ENCODE measurements at regions not wholly inside any gene's neighbourhood (a gene's known extent, or its start where the extent isn't known, plus 50 kb on each side); places are given as distances from the start of the nearest gene placed in this dataset.

DNA sequence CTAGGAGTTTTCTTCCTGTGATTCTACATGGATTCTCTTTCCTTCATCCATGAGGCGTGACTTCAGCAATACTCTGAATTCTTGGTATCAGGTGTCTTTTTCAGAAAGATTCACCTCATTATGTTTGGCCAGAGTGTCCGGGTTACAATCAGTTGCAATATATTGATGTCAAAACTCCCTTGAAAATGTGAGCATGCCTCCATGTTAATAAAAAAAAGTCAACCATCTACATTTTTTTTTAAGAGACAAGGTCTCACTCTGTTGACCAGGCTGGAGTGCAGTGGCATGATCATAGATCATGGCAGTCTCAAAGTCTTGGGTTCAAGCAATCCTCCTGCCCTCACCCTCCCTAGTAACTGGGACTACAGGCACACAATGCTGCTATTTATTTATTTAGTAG lies 80.9 kb upstream of the NEUROD1 start:
- no peak overlapping the region for H3K14ac ChIP-seq (ENCODE audit: low read length in 2 of 2)
- H3K4me2 ChIP-seq (ENCODE audit: low read length, poor library complexity, severe bottlenecking), result no peak overlapping the region
- H4K91ac ChIP-seq (ENCODE audit: low read length), result no peak overlapping the region
- no peak overlapping the region for H2AFZ ChIP-seq (ENCODE audit: low read depth, low read length)
- no peak overlapping the region for H3K23ac ChIP-seq (ENCODE audit: low read length in 2 of 2)
- no peak overlapping the region for H2BK15ac ChIP-seq (ENCODE audit: low read depth, poor library complexity, severe bottlenecking)
- H2BK5ac ChIP-seq (ENCODE audit: low read depth, low read length, poor library complexity, severe bottlenecking), result no peak overlapping the region
- H2AK5ac ChIP-seq (ENCODE audit: low read length, severe bottlenecking), result no peak overlapping the region
- H3K4ac ChIP-seq (ENCODE audit: low read depth in 1 of 2, low read length in 2 of 2), result no peak overlapping the region
- no peaks in the 10 kb centered on the region for H3K9me3 ChIP-seq (ENCODE audit: control insufficient read depth, low read length)
- H2BK12ac ChIP-seq (ENCODE audit: low read length in 2 of 2), result no peak overlapping the region
- H2BK120ac ChIP-seq (ENCODE audit: low read depth, low read length), result no peak overlapping the region
- no peak overlapping the region for H4K8ac ChIP-seq (ENCODE audit: low read length)
- H3K36me3 ChIP-seq (ENCODE audit: control insufficient read depth in 1 of 2, insufficient read depth in 2 of 2, low read depth in 1 of 2, low read length in 2 of 2), result no peaks in the 10 kb centered on the region
- peak overlapping the region in 1 of 2 experiments; percentile 16 for H3K18ac ChIP-seq (ENCODE audit: low read depth in 1 of 2, low read length in 2 of 2)
- H3K9ac ChIP-seq (ENCODE audit: low read length), result no peak overlapping the region
- H3K79me1 ChIP-seq (replicated peaks; ENCODE audit: low read length, poor library complexity, severe bottlenecking), result no peaks in the 10 kb centered on the region
- H3K27me3 ChIP-seq (ENCODE audit: control insufficient read depth in 1 of 2, insufficient read depth in 1 of 2, low read length in 2 of 2), result no peaks in the 10 kb centered on the region
- H3K4me1 ChIP-seq (ENCODE audit: control insufficient read depth, insufficient read depth, low read depth, low read length), result no peaks in the 10 kb centered on the region
- H3K4me3 ChIP-seq (ENCODE audit: insufficient read depth in 1 of 2, low read depth in 1 of 2, low read length in 2 of 2), result no peak overlapping the region
- WGBS, result 100% methylated on average over 1 of the region's 2 CpGs
- H3K27ac ChIP-seq (ENCODE audit: low read length, poor library complexity, severe bottlenecking), result no peak overlapping the region
- no peak for DNase-seq

DNA sequence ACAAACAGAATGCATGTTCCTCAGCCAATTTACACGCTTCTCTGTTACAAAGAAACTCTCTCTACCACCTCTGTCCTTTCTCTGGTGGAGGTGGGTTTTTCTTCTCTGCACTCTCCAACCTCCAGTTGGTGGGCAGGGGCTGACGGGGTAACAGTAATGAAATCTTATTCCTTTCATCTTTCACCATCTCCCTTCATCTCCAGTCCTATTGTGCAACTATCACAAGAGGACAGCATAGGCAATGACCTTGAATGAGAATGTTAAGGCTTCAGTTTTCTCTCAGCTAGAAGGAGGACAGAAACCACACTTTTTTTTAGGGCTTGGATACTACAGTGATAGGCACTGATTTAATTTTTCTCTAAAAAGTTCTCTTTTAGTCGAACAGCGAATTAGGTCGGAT lies 81.7 kb upstream of the NEUROD1 start:
- no peaks in the 10 kb centered on the region for H3K27me3 ChIP-seq (ENCODE audit: control insufficient read depth in 1 of 2, insufficient read depth in 1 of 2, low read length in 2 of 2)
- no peak overlapping the region for H2AFZ ChIP-seq (ENCODE audit: low read depth, low read length)
- no peak overlapping the region for H2BK120ac ChIP-seq (ENCODE audit: low read depth, low read length)
- no peak overlapping the region for H4K91ac ChIP-seq (ENCODE audit: low read length)
- no peak overlapping the region for H3K4me3 ChIP-seq (ENCODE audit: insufficient read depth in 1 of 2, low read depth in 1 of 2, low read length in 2 of 2)
- DNase-seq, result no peak
- 97% methylated on average over 3 of the region's 5 CpGs for WGBS
- H3K14ac ChIP-seq (ENCODE audit: low read length in 2 of 2), result no peak overlapping the region
- no peak overlapping the region for H2AK5ac ChIP-seq (ENCODE audit: low read length, severe bottlenecking)
- no peak overlapping the region for H2BK5ac ChIP-seq (ENCODE audit: low read depth, low read length, poor library complexity, severe bottlenecking)
- H4K8ac ChIP-seq (ENCODE audit: low read length), result no peak overlapping the region
- H3K27ac ChIP-seq (ENCODE audit: low read length, poor library complexity, severe bottlenecking), result no peak overlapping the region
- no peak overlapping the region for H3K4me2 ChIP-seq (ENCODE audit: low read length, poor library complexity, severe bottlenecking)
- no peaks in the 10 kb centered on the region for H3K36me3 ChIP-seq (ENCODE audit: control insufficient read depth in 1 of 2, insufficient read depth in 2 of 2, low read depth in 1 of 2, low read length in 2 of 2)
- H3K4me1 ChIP-seq (ENCODE audit: control insufficient read depth, insufficient read depth, low read depth, low read length), result no peaks in the 10 kb centered on the region
- H2BK12ac ChIP-seq (ENCODE audit: low read length in 2 of 2), result no peak overlapping the region
- no peak overlapping the region for H3K4ac ChIP-seq (ENCODE audit: low read depth in 1 of 2, low read length in 2 of 2)
- H3K23ac ChIP-seq (ENCODE audit: low read length in 2 of 2), result no peak overlapping the region
- H3K18ac ChIP-seq (ENCODE audit: low read depth in 1 of 2, low read length in 2 of 2), result no peak overlapping the region
- no peak overlapping the region for H2BK15ac ChIP-seq (ENCODE audit: low read depth, poor library complexity, severe bottlenecking)
- H3K9me3 ChIP-seq (ENCODE audit: control insufficient read depth, low read length), result no peaks in the 10 kb centered on the region
- no peak overlapping the region for H3K9ac ChIP-seq (ENCODE audit: low read length)
- H3K79me1 ChIP-seq (replicated peaks; ENCODE audit: low read length, poor library complexity, severe bottlenecking), result no peaks in the 10 kb centered on the region

DNA sequence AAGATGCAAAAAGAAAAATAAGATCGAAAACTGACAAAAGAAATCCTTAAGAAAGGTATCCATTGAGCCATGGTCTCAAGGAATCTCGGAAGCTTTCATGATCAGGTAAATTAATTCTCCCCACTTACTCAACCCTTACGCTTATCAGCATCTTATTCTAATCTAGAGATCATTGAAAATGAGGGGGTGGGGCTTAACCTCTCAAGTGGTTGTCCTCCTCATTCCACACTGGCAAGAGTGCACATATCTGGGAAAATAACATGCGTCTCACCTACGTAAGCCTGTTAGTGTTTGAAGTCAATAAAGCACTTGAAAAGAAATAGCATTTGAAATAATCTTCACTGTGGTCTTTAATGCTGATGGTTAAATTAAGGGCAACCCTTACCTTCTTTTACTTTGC lies 82.5 kb upstream of the NEUROD1 start:
- Histone ChIP-seq H3K27me3 (ENCODE audit: control insufficient read depth in 1 of 2, insufficient read depth in 1 of 2, low read length in 2 of 2) (no peaks in the 10 kb centered on the region), H2BK15ac (ENCODE audit: low read depth, poor library complexity, severe bottlenecking) (no peak overlapping the region), H4K91ac (ENCODE audit: low read length) (no peak overlapping the region), H3K4me3 (ENCODE audit: insufficient read depth in 1 of 2, low read depth in 1 of 2, low read length in 2 of 2) (no peak overlapping the region), H2BK120ac (ENCODE audit: low read depth, low read length) (no peak overlapping the region), H3K27ac (ENCODE audit: low read length, poor library complexity, severe bottlenecking) (no peak overlapping the region), H3K18ac (ENCODE audit: low read depth in 1 of 2, low read length in 2 of 2) (no peak overlapping the region), H2BK5ac (ENCODE audit: low read depth, low read length, poor library complexity, severe bottlenecking) (no peak overlapping the region), H3K9ac (ENCODE audit: low read length) (no peak overlapping the region), H3K14ac (ENCODE audit: low read length in 2 of 2) (no peak overlapping the region), H3K79me1 (replicated peaks; ENCODE audit: low read length, poor library complexity, severe bottlenecking) (no peaks in the 10 kb centered on the region), H3K23ac (ENCODE audit: low read length in 2 of 2) (no peak overlapping the region), H3K36me3 (ENCODE audit: control insufficient read depth in 1 of 2, insufficient read depth in 2 of 2, low read depth in 1 of 2, low read length in 2 of 2) (no peaks in the 10 kb centered on the region), H2AK5ac (ENCODE audit: low read length, severe bottlenecking) (no peak overlapping the region), H4K8ac (ENCODE audit: low read length) (no peak overlapping the region), H3K9me3 (ENCODE audit: control insufficient read depth, low read length) (no peaks in the 10 kb centered on the region), H2AFZ (ENCODE audit: low read depth, low read length) (no peak overlapping the region), H3K4ac (ENCODE audit: low read depth in 1 of 2, low read length in 2 of 2) (no peak overlapping the region), H3K4me1 (ENCODE audit: control insufficient read depth, insufficient read depth, low read depth, low read length) (no peaks in the 10 kb centered on the region), H2BK12ac (ENCODE audit: low read length in 2 of 2) (no peak overlapping the region), H3K4me2 (ENCODE audit: low read length, poor library complexity, severe bottlenecking) (no peak overlapping the region)
- DNase-seq, result no peak
- WGBS, result 100% methylated on average over 5 of the region's 5 CpGs

DNA sequence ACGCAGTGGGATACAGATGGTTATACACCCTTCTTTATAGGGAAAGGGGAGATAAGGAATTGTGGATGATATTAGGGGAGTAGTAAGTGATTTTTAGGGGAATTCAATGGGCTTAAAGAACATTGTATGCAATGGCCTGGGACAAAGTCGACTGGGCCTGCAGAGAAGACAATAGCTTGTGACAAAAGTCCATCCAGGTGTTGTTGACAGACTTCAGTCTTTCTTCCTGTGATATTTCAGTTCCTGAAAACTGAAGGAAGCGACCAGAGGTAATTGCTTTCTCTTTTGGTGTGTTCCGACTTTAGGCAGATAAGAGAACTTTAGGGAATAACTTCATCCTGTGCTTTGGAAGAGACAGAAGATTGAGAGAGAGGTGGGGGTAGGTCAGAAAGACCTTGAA lies 83.1 kb upstream of the NEUROD1 start:
- H3K36me3 ChIP-seq (ENCODE audit: control insufficient read depth in 1 of 2, insufficient read depth in 2 of 2, low read depth in 1 of 2, low read length in 2 of 2), result no peaks in the 10 kb centered on the region
- no peaks in the 10 kb centered on the region for H3K27me3 ChIP-seq (ENCODE audit: control insufficient read depth in 1 of 2, insufficient read depth in 1 of 2, low read length in 2 of 2)
- H3K9ac ChIP-seq (ENCODE audit: low read length), result no peak overlapping the region
- no peak overlapping the region for H4K8ac ChIP-seq (ENCODE audit: low read length)
- H4K91ac ChIP-seq (ENCODE audit: low read length), result no peak overlapping the region
- H3K4me2 ChIP-seq (ENCODE audit: low read length, poor library complexity, severe bottlenecking), result no peak overlapping the region
- no peaks in the 10 kb centered on the region for H3K9me3 ChIP-seq (ENCODE audit: control insufficient read depth, low read length)
- H3K27ac ChIP-seq (ENCODE audit: low read length, poor library complexity, severe bottlenecking), result no peak overlapping the region
- H3K23ac ChIP-seq (ENCODE audit: low read length in 2 of 2), result no peak overlapping the region
- no peak overlapping the region for H3K4me3 ChIP-seq (ENCODE audit: insufficient read depth in 1 of 2, low read depth in 1 of 2, low read length in 2 of 2)
- 86% methylated on average over 4 of the region's 4 CpGs for WGBS
- H2AK5ac ChIP-seq (ENCODE audit: low read length, severe bottlenecking), result no peak overlapping the region
- H2AFZ ChIP-seq (ENCODE audit: low read depth, low read length), result no peak overlapping the region
- H2BK12ac ChIP-seq (ENCODE audit: low read length in 2 of 2), result no peak overlapping the region
- no peak overlapping the region for H3K18ac ChIP-seq (ENCODE audit: low read depth in 1 of 2, low read length in 2 of 2)
- no peak for DNase-seq
- H3K4ac ChIP-seq (ENCODE audit: low read depth in 1 of 2, low read length in 2 of 2), result no peak overlapping the region
- no peak overlapping the region for H2BK120ac ChIP-seq (ENCODE audit: low read depth, low read length)
- H3K14ac ChIP-seq (ENCODE audit: low read length in 2 of 2), result no peak overlapping the region
- no peaks in the 10 kb centered on the region for H3K4me1 ChIP-seq (ENCODE audit: control insufficient read depth, insufficient read depth, low read depth, low read length)
- H2BK5ac ChIP-seq (ENCODE audit: low read depth, low read length, poor library complexity, severe bottlenecking), result no peak overlapping the region
- no peak overlapping the region for H2BK15ac ChIP-seq (ENCODE audit: low read depth, poor library complexity, severe bottlenecking)
- H3K79me1 ChIP-seq (replicated peaks; ENCODE audit: low read length, poor library complexity, severe bottlenecking), result no peaks in the 10 kb centered on the region

Data from mesenchymal stem cell (in vitro differentiated cells and primary cell).